Stimulated activated CD4-positive, alpha-beta T cell treated with anti-CD3 and anti-CD28 coated beads, Interleukin-2, amount 100 ng/mL, for 24 hours (primary cell): ENCODE measurements at regions not wholly inside any gene's neighbourhood (a gene's known extent, or its start where the extent isn't known, plus 50 kb on each side); places are given as distances from the start of the nearest gene placed in this dataset.

Experiments used
- DNase-seq, 2 donors: peaks; one replicate each; pipeline ENCODE4 v3.0.0-alpha.2; 2020

- DNase-seq, result no peak
Observed at GRCh38 chr10:124300735-124301134, 118.0 kb downstream of the OAT start.

DNA sequence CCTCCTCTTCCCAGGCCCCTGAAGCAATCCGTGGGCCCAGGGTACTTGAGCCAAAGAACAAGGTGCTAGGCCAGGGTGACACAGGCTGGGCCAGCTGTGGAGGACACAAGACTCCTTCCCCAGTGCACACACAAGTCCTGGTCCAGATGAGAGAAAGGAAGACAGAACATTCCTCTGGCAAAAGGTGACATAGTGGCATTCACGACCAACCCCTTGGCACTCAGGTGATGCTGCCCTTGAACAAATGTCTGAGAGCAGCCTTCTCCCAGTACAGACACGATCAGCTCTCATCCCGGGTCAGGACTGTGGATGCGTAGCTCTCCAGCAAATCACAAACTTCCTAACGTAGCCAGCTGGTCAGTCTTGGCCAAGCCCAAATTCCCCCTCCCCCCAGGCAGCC is 118.5 kb downstream of the OAT start:
- DNase-seq, result no peak

DNA sequence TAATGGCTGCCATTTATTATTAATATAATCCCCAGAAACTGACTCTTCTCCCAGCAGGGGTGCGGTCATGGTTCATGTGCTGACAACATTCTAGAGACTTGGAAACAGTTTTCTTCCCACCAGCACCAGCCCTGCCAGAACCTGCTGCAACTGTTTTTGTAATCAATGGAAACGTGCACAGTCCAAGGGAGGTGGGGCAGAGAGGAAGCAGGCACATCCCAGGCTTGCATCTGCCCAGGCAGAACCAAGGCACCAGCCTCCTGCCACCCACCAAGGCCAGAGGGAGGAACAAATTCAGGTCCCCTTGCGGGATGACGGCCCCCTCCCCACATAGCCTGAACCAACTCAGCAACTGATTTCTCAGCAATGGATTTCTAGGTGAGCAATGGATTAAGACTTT is 119.0 kb downstream of the OAT start:
- no peak for DNase-seq

DNA sequence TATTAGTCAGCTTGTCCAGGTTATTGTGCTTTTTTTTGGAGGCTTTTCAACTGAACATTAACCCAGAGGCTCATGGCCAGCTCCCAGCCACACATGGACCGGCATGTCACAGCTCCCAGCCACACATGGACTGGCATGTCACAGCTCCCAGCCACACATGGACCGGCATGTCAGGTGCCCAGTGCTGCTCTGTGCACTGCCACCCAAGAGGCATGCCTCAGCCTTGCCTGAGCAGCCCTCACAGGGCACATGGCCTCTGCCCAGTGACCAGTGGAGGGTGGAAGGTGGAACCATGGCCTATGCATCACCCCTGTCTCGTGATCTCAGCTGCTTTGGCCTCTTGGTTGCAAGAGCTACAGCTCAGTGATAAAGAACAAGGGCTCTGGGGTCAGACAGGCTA is 119.8 kb downstream of the OAT start:
- no peak for DNase-seq

DNA sequence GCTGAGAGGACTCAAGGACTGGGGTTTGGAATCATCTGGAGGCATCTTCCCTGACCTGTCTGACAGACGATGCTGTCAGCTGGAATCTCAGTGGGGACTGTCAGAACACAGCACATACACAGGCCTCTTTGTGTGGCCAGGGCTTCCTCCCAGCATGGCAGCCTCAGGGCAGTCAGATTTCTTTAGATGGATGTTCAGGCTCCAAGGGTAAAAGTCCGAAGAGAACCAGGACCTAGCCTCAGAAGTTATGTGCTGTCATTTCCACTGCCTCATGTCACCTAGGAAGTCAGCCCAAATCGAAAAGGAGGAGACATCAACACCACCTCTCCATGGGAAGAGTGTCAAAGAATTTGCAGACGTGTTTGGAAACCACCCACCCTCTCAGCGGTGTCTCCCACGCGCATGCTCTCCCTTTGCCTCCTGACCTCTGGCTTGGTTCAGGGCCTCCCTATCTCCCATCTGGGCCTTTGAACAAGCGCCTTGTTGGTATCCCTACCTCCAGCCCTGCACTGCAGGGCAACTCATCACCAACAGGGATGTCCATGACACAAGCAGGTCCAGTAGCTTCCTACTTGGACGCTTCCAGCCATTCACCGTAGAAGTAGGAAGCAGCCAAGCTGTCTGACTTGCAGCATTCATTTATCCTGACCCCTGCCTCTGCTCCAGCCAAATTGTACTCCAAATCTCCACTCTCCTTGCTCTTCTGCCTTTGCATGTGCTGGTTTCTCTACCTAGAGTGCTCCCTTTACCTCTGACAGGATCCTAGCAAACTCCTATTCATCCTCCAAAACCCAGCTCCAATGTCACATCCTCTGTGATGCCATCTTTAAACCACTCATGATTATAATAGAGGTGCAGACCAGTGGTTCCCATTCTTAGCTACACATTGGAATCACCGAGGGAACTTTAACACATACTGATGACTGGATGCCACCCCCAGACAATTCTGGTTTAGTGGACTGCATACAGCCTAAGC is 121.6 kb downstream of the OAT start:
- DNase-seq, result no peak

DNA sequence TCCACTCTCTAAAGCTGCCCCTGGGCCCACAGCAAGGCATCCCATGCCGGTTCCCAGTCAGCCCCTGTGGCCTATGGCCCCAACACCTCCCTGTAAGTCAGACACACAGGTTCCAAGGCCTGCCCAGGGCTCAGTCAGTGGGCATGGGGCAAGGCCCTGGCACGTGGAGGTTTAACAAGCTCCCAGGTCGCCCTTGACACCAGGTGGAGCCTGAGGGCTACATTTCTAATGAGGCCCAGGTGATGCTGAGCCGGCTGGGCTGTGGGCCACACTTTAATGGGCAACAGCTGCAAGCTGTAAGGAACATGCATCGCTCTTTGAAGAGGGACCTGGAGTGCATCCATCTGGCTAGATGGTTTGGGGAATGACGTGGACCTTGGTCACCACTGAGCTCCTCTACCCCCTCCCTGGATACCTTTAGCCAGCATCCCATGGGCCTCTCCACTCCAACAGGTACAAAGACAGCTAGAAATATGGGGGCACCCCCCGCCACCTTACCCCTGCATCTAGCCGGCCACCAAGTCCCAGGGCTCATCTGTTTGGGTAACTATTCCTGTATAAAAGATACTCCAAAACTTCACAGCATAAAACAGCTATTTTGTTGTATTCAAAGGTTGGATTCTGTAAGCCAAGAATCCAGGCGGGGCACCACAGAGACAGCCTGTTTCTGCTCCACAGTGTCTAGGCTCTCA is 122.5 kb downstream of the OAT start:
- DNase-seq, result no peak

DNA sequence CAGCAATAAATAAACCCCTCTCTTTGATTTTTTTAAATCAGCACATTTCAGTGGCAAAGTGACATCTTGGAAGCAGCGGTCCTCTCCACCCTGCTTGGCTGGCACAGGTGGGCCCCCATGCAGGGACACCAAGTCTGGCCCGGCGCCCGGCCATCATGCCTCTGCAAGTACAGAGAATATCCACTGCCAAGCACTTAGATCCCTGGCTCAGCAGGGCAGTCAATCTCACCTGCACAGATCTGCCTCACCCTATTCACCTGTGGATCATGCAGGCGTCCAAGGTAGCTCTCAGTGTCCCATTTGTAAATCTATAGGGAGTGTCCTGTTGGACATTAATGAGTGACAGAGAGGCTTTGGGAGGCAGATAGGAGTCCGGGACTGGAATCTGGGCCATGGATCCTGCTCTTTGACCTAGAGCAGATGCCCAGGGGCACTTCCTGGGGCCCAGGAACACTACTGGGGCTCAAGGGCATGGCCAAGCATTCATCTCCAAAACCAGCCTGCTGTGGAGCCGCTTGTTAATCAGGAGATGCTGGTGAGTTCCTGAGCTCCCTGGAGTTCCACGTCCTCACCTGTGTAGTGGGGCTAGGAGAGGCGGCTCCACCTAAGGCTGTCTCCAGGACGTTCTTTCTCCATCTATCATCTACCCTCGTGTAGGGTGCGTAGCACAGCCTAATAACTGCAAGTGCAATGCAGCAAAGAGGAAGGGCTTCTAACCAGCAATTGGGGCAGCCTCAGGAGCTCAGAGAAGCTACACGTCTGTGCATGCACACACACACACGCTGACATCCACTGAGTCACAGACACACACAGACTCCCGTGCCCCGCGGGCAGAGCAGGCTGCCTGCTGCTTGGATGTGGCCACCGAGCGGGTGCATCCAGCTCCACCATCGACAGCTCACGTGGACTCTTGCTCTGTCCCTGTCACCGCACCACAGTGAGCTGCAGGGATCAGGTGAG is 123.6 kb downstream of the OAT start:
- DNase-seq, result no peak

- DNase-seq, result no peak
Observed at GRCh38 chr10:124293616-124294449, 124.9 kb downstream of the OAT start.

GRCh38 chr10:124292911-124293615 is 125.7 kb downstream of the OAT start:
- no peak for DNase-seq

- DNase-seq, result no peak
Observed at GRCh38 chr10:124291001-124291701, 127.6 kb downstream of the OAT start.

DNA sequence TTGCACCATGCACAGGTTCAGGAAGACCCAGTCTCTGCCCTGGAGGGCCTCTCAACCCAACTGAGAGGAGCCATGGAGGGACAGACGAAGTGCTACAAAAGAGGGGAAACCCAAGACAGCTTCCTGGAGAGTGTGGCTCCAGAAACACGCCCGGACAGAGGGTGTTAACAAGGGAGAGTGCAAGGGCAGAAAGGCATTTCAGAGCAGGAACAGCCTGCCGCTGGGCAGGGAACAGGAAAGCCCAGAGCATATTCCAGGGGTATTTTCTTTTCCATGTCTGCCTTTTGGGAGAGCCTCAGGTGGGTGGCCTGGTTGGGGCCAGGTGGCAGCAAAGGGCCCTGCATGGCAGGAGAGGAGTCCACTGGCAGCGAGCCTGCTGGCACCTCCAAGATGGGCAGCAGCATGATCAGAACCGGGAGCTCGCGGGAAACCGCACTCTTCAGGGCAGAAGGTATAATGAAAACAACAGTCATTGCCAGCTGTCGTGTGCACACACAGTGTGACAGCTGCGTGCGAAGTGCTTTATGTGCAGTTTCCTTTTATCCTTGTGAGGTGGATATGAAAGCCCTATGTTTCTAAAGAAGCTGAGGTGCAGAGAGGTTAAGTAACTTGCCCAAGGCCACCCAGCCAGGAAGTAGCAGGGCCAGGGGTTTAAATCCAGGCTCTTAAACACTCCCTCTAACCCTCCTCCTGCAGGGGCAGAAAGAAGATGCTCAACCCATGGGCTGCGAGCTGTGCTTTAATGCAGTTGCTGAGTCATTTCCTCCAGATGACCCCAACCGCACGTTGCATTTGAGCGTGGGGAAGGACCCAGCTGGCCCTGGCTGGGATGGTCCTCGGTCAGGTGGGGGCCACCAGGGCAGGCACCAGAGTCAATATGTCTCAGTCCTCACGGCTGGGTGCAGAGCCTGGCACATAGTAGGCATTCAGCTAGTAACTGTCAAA is 128.6 kb downstream of the OAT start:
- DNase-seq, result no peak

DNA sequence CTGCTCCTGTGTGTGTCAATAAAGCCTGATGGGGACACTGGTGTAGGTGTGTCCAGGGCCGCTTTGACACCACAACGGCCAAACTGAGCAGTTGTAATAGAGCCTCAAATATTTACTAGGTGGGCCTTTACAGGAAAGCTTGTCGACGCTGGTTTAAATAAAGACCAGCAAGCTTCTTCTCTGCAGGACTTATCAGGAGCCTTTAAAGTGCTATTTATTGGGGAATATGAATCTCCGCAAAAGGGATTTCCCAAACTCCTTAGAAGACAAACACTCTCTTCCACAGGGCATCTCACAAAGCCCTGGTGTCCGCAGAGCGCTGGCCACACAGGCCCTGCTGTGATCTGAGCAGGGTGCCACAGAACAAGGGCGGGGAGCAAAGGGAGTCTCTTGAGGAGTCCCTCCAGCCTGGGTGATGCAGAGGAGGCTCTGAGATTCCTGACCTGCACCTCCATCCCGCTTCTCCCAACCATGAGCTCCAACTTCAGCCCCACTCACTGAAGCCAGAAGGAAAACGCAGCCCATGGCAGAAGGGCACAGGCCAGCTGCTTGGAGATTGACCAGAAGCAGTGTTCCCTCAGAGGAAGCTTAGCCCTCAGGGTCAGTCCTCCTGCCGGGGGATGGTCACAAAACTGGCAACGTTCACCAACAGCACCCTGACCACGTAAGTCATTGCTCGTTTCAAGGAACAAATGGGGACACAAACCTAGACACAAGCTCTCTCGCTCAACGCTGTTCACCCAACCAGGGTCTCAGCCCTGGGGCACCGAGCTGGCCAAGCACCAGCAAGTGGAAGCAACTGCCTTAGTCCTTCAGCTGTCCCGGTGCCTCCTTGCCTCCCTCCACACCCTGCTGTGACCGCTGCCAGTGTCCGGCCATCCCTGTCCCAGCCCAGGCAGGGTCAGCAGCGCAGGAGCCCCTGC is 129.5 kb downstream of the OAT start:
- no peak for DNase-seq

DNA sequence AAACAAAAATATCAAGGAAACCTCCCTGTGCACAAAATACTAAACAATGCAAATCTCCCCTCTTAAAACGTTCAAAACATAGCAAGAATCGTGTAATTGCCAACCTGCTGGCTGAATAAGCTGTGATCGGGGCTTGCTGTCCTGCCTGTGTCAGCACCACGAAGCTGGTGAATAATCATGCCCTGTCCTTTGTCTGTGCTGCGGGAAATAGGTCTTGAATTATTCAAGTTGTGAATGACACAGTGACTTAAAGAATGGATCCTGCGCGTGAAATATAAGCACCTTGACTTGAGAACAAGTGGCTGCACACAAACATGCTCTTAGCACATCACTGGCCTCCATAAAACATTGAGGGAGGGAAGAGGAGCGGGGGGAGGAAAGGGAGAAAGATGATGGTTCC is 130.2 kb downstream of the OAT start:
- DNase-seq, result no peak

DNA sequence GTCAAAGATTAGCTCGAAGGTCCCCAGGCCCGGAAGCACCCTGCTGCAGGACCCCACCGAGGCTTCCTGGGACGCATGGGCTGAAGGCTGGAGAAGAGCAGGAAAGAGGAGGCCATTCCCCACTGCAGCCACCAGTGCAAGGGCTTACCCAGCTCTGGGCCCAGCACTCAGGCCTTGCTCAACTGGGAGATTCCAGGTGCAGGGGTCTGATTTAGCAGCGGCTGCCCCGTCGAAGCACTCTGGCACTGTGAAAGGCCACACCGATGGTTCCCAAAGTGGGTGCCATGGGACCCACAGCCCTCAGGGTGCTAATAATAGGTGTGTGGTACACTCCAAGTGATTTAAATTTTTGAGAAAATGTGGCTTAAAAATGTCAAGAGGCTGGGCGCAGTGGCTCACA is 130.9 kb downstream of the OAT start:
- no peak for DNase-seq

DNA sequence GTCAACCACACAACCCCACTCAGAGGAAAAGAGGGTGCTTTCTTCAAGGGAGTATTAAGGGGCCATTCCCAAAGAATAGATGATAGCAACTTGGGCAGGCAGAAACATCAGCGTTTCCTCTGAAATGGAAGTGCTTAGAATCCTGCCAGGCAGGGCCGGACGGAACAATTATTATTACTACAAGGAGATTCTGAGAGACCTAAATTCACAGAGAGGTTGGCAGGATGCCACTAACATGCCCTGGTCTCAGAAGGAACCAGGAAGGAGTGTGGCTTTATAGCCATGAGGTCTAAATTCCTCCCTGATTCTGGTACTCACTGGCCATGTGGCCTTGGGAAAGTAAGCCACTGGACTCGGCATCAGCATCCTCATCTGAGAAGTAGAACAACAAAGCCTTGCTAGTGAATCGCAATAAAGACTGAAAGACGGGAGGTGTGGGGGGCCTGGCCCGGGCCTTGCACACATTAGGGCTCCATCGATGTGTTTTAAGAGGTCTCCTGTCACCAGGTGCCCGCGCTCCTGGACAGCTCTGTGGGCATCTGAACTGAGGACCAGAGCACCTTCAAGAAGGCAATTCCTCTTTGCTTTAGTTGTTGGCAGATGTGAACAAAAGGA is 131.5 kb downstream of the OAT start:
- no peak for DNase-seq

GRCh38 chr10:124286621-124287020 is 132.1 kb downstream of the OAT start:
- DNase-seq, result no peak

- DNase-seq, result no peak
Observed at GRCh38 chr10:124285587-124286527, 132.9 kb downstream of the OAT start.
